ENCODE measurements at regions not wholly inside any gene's neighbourhood (a gene's known extent, or its start where the extent isn't known, plus 50 kb on each side); places are given as distances from the start of the nearest gene placed in this dataset.

DNA sequence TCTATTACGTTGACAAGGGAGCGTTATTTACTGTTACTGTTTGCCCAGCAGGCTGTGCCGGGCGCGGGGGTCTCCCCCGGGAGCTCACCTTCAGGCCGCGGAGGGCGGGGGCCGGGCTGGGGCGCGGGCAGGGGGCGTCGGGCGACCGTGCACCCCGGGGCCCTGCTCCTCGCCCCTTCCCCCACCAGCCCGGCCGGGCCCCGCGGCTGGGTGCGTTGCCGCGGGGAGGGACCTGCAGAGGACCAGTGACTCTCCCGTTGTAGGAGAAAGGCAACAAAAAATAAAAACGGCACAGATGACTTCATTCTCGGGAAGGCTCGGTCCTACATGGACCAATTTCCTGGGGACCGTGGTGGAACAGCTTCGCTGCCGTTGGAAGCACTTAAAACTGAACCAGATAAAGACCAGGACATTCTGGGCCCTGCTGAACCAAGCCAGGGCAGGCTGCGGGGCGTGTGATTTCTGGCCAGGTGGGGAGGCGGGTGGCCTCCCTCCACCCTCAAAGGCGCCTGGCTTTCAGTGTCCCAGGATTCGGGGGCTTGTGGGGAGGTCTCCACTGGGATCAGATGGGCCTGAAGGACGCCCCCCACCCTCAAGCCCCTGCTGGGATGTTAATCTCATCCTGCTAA, 57.4 kb downstream of the IGLL1 start:
- H3K27ac ChIP-seq, result peak overlapping the region; percentile 100
- TF ChIP-seq ZFX (IDR thresholded peaks at IDR 0.05; ENCODE audit: borderline replicate concordance), result no peak
- TF ChIP-seq, protein P1, sequence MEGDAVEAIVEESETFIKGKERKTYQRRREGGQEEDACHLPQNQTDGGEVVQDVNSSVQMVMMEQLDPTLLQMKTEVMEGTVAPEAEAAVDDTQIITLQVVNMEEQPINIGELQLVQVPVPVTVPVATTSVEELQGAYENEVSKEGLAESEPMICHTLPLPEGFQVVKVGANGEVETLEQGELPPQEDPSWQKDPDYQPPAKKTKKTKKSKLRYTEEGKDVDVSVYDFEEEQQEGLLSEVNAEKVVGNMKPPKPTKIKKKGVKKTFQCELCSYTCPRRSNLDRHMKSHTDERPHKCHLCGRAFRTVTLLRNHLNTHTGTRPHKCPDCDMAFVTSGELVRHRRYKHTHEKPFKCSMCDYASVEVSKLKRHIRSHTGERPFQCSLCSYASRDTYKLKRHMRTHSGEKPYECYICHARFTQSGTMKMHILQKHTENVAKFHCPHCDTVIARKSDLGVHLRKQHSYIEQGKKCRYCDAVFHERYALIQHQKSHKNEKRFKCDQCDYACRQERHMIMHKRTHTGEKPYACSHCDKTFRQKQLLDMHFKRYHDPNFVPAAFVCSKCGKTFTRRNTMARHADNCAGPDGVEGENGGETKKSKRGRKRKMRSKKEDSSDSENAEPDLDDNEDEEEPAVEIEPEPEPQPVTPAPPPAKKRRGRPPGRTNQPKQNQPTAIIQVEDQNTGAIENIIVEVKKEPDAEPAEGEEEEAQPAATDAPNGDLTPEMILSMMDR (IDR thresholded peaks at IDR 0.05), result no peak

DNA sequence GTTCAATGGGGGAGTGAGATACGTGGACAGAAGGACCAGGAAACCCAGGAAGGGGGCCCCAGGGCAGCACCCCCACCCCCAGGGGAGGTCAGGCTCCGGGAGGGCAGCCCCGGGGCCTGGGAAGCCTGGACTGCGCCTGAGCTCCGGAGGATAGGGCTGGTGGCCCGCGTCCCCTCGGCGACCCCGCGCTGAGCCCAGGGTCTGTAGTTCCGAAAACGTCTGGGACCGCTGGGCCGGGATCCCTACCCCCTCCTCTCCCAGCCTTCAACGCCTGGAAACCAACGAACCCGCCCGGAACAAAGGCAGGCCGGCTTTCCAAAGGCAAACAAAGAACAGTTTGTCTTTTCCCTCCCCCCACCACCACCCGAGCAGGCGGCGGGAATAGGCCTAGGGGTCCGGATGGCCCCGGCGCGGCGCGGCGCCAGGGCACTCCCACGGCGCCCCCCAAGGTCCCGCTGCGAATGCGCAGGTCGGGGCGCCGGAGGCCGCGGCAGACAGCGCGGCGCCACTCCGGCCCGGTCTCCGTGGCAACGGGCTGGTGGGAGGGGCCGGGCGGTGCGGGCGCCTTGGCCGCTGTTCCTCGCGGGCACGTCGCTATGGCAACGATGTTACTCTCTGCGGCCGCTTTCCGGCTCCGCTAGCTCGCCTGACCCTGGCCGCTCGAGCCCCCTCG, 58.5 kb downstream of the IGLL1 start:
- TF ChIP-seq, protein P1 (IDR thresholded peaks at IDR 0.05), result peak; percentile 17; the same call in 1 of the 2 replicates
- TF ChIP-seq ZFX (IDR thresholded peaks at IDR 0.05; ENCODE audit: borderline replicate concordance), result no peak
- H3K27ac ChIP-seq, result peak overlapping the region; percentile 100

DNA sequence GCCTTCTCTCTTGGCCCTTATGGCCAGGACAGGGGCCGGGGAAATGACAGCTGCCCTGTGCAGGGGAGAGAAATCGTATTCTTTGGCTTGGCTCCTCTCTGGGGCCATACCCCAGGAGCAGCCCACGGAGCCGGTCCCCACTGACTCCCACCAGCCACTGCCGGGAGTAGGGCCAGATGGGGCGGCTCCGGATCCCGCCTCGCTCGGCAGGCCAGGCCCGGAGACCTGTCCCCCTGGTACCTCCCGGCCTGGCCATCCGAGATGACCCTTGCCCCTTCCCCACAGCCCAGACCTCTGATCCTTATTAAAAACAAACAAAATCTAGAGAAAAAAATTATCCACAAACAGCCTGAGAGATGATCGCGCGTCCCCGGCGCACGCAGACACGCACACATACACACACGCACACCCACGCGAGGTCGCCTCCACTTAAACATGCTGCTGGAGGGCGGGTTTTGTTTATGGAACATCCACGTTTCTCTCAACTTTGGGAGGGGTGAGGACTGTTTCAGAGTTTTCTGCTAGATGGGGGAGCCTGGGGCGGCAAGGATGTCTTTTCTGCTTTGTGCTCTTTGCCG, 59.1 kb downstream of the IGLL1 start:
- TF ChIP-seq, protein P1 (IDR thresholded peaks at IDR 0.05), result no peak
- TF ChIP-seq ZFX (IDR thresholded peaks at IDR 0.05; ENCODE audit: borderline replicate concordance), result no peak
- peak overlapping the region; percentile 100 for H3K27ac ChIP-seq

DNA sequence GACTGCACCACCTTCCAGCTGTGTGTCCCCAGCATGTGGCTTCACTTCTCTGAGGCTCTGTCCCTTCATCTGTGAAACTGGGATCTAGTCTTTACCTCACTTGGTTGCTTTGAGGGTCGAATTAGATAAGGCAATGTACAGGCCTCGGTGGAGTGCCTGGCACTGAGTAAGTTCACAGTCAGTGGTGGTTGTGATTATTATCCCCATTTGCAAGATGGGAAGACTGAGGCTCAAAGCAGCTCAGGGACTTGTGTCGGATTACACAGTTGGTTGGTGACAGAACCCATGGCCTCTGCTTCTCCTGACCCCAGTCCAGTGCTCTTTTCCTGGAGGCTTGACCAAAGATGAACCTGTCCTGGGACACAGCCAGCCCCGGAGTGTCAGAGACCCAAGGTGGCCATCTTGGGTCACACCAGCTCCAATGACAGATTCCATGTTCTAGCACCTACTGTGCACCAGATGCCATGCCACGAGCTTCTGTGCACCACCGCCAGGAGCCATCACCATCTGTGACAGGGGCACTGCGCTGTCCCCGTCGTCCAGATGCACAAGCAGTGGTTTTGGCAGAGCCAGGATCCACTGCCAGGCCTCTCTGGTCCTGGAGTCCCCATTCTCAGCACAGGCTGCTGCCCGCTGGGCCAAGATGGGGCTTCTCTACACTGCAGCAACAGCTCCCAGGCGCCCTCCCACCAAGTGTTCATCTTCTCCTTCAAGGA, 60.5 kb downstream of the IGLL1 start:
- H3K27ac ChIP-seq, result peak overlapping the region; percentile 100
- TF ChIP-seq ZFX (IDR thresholded peaks at IDR 0.05; ENCODE audit: borderline replicate concordance), result no peak
- TF ChIP-seq, protein P1 (IDR thresholded peaks at IDR 0.05), result no peak

DNA sequence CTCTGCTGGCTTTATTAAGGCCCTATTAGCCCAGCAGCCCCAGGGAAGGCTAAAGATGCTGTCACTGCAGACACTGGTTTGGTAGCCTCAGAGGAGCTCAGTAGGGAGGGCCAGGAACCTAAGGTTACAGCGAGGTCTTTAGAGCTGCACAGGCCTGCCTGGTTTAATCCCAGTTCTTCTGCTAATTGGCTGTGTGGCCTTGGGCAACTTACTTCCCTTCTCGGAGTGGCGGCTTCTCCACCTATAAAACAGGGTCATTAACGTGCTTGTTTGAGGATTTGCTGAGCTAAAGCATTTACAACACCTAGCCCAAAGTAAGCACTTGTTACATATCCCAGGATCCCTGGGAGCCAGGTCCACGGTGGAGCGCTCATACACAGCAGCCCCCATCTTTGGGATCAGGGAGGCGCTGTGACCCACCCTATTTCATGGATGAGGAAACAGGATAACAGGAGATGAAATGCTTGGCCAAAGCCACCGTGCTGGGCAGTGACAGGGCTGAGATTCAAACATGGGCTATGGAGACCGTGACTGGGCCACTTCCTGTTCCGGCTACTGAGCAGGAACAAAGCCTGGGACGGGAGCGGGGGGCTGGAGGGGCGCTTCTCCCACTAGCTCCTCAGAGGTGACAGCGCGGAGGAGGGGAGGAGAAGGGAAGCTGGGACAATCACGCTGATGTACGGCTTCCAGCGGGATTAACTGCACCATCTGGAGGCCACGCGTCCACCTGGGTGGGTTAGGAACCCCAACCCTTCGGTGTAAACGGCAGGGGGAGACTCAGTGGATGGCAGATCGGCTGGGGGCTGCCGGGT, 61.5 kb downstream of the IGLL1 start:
- peak overlapping the region; percentile 100 for H3K27ac ChIP-seq
- TF ChIP-seq, protein P1 (IDR thresholded peaks at IDR 0.05), result no peak
- TF ChIP-seq ZFX (IDR thresholded peaks at IDR 0.05; ENCODE audit: borderline replicate concordance), result no peak

DNA sequence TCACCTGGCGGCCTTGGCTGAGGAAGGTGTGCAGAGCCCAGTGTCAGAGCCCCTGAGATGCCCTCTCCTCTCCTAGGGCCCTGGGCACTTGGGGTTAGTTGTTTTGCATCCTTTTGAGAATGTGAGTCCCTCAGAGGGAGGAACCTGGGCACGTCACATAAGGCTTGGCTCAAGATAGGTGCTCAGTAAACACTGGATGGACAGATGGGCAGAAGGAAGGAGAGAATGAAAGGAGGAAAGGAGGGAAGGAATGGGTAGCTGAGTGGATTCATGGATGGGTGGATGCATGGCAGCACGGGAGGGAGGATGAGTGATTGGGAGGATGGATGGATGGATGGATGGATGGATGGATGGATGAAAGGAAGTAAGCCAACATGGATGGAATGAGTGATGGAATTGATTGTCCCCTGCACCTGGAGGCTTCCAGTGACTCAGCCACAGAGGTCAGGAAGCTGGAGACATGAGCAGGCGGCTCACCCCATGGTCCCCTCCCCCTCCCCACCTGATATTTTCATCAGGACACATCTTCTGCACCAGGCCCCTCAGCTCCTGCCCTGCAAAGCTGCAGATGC, 62.2 kb downstream of the IGLL1 start:
- TF ChIP-seq ZFX (IDR thresholded peaks at IDR 0.05; ENCODE audit: borderline replicate concordance), result no peak
- TF ChIP-seq, protein P1 (IDR thresholded peaks at IDR 0.05), result no peak
- peak overlapping the region; percentile 100 for H3K27ac ChIP-seq
